Loucy (cell line): ENCODE measurements at regions not wholly inside any gene's neighbourhood (a gene's known extent, or its start where the extent isn't known, plus 50 kb on each side); places are given as distances from the start of the nearest gene placed in this dataset.

Experiments
- CTCF ChIP-seq: fragments of 200-600 bp; sonication (generic); conservative IDR thresholded peaks from 2 replicates; pipeline ENCODE4 v1.5.1; 2014; ENCODE audit warnings: mild to moderate bottlenecking, antibody characterized with exemption, low read length
- EZH2phosphoT487 ChIP-seq: fragments of 200-600 bp; IDR thresholded peaks from 2 replicates; pipeline ENCODE4 v1.6.1; 2018; ENCODE audit warnings: antibody characterized with exemption, mild to moderate bottlenecking, moderate library complexity, borderline replicate concordance

DNA sequence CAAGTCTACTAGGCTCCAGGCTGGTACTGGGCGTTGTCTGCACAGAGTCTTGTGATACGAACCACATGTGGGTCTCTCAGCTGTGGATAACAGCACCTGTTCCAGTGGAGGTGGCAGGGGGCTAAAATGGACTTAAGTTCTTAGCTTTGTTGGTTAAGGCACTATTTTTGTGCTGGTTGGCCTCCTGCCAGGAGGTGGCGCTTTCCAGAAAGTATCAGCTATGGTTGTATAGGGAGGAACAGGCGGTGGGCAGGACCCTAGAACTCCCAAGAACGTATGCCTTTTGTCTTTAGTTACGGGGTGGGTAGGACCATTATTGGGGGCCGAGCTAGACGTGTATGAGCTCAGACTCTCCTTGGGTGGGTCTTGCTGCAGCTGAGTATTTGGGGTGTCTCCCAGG is 1138.4 kb downstream of the PCDH19 start:
- TF ChIP-seq CTCF (no peak), EZH2phosphoT487 (no peak)
